GM19468 (cell line): ENCODE measurements at regions not wholly inside any gene's neighbourhood (a gene's known extent, or its start where the extent isn't known, plus 50 kb on each side); places are given as distances from the start of the nearest gene placed in this dataset.

Experiments
- ATAC-seq: cut with Tn5 transposase; IDR thresholded peaks from one replicate; pipeline ENCODE4 v1.9.1; 2021; ENCODE audit warnings: mild to moderate bottlenecking, moderate library complexity, moderate number of reproducible peaks; ENCODE audit not compliant: unreplicated experiment; ENCODE audit errors: extremely low read depth

DNA sequence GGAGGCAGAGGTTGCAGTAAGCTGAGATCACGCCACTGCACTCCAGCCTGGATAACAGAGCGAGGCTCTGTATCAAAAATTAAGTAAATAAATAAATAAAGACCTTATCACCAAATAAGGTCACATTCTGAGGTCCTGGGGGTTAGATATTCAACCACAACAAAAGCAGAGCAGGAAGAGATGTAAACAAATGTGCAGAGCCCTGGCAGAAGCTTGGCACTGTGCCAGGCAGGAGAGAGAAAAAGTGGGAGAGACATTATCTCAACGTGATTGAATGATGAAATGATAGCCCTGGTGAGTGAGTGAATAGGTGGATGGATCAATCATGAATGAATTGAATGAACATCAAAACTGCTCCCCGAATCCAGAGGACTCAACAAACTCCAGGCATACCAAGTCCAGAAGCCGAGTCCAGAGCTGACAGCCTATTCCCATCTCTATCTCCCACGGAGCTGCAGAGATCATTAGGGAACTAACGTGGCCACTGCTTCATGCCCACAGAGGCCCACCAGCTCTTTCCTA is 150.7 kb downstream of the TOMM20 start:
- ATAC-seq: no peak

DNA sequence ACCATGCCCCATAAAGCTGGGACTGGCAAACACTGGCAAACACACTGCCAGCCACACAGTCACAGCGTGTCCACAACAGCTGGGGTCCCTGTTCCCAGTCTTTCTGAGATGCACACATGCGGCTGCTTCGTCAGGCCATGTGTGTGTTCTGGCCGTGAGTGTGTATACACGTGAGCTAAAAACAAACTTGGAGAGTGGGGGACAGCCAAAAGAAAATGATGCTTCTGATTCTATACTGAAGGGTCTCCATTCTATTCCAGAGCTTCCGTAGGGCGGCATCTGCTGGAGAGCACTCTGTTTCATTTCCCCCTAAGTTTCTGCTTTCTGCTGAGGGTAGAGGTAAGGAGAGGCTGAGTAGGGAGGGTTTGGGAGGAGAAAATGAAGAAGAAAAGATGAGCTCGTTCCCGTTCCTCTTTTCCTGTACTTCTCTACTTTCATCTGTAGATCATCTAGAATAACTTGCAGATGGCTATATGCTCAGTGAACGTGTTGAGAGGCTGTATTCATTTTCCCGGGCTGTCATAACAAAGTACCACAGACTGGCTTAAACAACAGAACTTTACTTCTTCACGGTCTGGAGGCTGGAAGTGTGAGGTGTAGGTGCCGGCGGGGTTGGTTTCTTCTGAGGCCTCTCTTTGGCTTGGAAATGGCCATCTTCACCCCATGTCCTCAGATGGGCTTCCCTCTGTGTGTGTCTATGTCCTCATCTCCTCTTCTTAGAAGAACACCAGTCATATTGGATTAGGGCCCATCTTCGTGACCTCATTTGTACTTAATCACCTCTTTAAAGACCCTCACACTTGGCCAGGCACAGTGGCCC is 151.6 kb downstream of the TOMM20 start:
- no peak for ATAC-seq

DNA sequence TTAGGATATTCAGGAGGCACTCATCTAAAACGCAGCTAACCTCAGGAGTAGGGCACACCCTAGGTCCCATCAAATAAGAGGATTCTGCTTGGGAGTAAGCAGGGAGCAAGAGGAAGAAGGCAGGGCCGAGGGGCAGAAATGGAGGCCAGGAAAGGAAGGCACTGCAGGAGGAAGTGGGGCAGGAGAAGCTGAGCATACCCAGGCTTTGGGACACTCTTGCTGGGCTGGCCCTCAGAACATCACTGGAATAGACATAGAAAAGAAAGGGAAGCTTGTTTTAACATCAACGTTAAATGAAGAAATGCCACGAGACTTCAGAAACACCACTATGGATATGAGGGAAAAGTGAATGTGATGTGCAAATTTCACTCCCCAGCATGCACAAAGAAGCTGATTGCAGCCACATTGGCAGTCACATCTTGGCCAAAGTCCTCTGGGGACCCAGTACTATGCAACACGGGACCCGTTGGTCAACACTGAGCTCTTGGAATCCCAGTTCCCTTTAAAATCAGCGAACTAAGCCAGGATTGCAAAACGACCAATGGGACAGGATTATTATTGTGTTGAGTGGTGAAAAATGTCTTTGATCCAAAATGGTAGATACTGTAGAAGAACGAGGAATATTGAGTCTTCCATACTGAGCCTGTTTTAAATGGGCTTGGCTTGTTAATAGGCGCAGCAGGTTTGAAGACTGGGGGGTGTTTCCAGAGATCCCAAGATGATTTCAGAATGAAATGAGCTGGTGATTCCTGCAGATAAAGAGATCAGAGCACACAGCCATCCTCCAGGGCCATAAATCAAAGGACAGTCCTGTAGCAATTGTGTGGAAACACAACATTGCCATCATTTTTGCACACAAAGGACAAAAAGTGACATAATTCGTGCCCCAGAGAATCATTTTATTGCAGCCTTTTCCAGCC is 152.4 kb downstream of the TOMM20 start:
- no peak for ATAC-seq

DNA sequence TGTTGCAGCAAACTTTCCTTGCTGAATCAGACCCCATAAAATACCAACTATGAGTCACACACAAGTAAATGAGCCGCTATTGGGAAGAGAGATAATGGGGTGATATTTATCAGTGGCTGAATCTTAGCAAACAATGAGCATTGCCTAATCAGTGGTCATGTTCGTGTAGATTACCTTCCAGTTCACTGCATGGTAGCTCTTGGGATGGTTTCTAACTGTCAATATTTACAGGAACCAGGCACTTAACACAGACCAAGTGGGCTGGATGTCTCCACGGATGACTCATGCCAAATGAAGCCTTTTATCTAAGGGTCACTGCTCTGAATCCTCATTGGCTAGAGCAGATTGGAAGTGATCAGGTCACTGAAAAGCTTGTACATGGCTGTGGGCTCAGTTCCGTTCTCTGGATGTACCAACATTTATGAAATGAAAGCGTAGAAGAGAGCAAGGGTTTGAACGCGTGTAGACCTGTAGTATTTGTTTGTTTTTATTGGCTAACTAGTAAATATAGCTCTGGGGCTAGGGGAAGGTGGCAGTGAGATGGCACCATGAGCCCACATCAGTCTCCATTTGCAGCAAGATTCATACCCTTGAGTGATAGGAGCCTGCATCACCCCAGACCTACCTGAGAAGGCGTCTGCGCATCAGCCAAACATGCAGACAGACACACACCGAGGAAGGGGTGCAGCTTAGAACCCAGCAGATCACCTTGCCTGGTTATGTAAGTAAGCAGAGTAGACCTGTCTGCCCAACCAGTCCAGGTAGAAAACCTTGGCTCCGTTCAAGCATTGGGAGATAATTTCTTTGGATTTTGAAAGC is 153.3 kb downstream of the TOMM20 start:
- ATAC-seq: no peak

DNA sequence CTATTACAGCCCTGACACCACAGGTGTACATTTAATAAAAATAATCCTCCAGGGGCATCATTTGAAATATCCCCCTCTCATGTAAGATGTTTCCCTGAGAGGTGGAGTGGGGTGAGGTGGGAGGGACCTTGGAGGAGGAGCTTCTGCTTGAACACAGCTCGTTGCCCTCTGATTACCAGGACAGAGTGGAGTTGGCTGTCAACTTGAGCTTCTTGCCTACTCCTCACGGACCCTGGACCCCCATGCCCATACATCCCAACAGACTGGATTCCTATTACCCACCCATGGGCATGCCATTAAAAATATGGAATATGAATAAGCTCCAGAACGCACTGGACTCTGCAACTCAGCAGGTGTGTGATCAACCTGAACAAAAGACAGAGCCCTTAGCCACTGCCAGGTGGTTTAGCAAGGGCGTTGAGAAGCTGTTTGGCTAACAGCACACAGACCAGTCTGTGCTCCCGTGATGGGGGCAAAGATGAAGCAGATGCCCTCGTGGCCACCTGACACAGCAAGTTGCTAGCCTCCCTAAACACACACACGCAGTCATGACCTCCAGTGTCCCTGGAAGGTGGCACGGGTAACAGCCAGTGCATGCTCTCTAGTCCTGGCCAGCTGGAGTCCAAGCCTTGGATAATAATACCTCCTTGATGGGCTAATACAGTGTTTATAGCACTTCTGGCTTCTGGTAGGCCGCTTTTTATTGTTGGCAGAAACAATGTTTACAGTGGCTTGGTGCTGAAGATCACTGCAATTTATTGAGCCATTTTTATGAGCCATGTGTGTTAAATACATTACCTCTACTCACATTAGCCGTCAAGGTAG is 155.0 kb downstream of the TOMM20 start:
- ATAC-seq: no peak

DNA sequence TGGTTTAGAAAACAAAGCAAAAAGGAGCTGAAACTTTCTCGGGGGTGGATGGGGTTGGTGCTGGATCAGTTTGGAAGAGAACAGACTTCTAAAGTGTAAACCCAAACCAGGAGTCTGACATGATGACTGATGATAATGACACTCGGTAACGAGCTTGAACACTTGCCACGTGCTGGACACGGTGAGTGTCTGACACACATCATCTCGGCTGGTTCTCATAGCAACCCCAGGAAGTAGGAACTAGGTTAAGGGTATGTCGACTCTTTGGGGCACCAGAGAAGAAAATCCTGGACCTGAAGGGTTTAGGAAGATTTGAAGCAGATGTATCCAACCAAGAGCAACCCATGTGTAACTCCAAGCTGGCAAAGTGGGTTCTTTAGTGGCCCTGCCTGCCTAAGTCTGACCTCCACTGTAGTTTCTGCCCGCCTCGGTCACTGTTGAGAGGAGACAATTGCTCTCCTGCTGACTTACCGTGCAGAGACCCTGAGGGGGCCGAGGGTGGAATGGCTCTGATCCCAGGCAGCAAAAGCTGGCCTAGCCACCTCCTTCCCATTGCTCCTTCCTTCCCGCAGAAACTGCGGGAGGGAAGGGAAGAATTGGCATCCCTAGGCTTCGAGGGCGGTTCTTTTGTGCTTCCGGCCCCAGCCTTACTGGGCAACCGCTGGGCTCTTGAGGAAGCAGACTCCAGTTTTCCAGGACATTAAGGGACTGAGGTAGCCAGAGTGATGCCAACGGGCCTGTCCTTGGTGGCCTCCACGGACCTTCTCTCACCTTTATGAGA is 156.0 kb downstream of the TOMM20 start:
- ATAC-seq: no peak

DNA sequence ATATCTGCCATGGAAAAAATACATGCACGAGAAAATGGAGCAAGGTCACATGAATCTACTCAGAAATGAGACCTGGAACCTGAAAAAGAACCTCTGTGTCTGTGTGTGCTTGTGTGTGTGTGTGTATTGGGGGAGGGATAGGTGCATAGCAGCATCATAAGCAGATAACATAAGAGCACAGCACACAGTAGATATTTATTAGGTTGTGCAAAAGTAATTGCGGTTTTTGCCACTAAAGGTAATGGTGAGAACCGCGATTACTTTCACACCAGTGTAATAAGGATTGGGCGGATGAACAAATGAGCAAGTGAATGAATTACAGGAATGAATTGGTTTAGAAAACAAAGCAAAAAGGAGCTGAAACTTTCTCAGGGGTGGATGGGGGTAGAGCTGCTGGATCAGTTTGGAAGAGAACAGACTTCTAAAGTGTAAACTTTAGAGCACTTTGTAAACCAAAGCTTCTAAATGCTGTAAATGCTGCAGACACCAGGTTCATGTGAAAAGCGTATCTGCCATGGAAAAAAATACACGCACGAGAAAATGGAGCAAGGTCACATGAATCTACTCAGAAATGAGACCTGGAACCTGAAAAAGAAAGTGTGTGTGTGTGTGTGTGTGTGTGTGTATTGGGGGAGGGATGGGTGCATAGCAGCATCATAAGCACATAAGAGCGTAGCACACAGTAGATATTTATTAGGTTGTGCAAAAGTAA is 156.9 kb downstream of the TOMM20 start:
- no peak for ATAC-seq

DNA sequence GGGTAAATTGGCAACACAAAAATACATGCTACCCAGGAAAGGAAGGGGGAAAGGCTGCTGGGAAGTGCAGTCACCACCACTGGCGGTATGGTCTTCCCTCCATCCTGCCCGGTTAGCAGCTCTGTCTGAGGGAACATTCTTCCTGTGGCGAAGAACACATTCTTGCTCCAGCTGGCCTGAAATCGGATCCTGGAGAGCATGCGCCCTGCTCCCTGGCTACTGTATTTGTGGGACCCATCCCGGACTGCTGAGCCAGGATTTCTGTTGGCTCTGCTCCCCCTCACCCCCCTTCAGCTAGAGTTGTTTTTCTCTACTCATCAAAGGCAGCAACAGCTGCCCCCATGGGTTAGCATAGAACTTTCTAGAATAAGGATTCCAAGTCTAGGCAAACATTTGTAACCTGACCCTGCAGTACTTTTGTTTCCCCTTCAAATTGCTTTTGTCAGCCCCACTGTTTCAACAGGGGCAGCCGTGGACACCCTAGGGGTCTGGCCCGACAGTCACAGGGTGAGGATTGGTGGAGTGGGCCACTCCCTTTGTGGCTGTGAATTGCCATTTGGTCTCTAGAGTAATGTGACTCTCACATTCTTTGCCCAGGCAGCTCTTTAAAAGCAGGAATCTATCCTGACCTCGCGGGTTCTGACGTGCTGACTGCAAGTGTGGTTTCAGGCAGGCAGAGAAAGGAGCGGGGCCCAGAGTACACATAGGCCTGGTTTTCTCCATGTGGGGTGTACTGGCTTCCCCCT is 157.7 kb downstream of the TOMM20 start:
- no peak for ATAC-seq

DNA sequence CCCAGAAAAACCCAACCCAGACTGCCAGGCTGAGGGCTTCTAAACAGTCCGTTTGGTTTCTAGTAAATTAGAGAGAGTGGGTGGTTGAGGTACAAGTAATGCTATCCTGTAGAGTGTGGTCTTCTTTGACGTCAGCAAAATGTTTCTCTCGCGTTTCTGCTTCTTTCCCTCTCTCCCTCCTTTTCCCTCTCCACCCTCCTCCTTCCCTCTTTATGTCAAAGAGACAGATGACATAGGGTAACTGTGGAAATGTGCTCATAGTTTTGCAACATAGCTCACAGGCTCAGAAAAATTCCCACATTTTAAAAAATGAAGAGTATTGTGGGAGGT is 158.3 kb downstream of the TOMM20 start:
- ATAC-seq: no peak

DNA sequence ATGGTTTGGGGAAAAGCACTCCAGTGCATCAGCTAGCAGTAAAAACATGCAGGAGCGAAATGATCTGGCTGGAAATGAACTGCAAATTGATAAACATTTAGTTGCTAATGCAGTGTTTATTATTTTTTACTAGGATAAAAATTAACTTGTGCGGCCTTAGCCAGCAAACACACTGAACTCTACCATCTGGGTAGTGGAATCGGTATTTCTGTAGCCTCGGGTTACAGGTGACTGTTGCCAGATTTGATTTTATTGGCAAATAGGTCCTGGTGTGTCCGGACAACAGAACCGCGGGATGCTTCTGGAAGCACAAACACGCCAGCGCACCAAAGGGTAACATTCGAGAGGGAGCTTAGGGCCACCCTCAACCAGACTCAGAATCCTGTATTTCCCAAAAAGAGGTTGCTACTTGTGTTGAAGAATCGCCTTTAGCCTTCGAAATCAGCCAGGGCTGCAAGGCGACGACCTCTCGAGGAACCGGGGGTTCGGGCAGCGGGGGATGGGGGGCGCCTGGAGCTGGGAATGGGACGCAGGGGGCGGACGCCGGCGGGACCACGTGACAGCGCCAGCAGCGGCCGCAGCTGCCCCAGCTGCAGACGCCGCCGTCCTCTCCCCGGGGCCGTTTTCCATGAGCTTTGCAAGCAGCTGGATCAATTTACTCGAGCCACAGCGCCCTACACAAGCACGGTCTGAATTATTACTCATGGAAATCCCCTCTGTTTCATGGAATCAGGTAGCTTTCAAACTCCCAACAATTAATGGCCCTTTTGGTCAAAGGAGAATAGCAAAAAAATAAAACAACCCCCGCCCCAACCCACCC is 158.8 kb downstream of the TOMM20 start:
- no peak for ATAC-seq

DNA sequence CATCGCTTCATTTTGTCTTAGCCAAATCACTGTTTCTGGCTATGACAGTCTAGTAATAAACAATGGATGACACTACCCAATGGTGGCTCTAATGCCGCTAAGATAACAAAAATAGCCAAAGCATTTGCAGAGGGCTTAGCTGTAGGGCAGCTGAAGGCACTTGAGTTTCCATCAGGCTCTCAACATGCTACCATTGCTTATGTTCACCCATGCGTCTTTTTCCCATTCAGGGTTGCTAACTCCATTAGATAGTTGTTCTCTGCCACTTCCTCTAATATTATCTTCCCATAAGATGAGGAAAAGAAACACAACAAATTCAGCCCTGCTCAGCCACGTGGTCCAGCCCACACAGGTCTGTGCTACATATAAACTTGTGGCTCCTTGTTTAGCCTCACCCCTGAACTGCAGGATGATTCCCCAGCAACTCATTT is 159.6 kb downstream of the TOMM20 start:
- no peak for ATAC-seq

DNA sequence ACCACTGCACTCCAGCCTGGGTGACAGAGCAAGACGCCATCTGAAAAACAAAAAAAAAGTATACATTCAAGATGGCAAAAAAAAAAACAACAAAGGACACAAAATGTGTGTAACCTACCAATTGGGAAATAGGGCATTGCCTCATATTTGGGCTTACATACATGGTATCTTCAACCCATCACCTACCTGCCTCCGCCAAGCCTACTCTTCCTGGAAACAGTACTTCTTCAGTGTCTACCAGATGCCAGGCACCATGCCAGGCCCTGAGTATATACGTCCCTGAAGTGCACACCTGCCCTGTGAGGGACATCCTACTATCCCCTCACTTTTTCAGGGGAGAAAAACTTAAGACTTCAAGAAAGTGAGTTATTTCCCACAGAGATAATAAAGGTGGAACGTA is 160.2 kb downstream of the TOMM20 start:
- no peak for ATAC-seq

DNA sequence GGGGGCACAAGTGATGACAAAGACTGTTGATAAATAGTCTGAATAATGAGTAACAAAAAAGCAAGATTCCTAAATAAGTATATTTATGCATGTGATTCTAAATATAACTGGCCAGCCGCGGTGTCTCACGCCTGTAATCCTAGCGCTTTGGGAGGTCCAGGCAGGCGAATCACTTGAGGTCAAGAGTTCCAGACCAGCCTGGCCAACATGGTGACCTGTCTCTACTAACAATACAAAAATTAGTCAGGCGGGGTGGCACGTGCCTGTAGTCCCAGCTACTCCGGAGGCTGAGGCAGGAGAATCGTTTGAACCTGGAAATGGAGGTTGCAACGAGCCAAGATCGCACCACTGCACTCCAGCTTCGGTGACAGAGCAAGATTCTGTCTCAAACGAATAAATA is 161.5 kb downstream of the TOMM20 start:
- no peak for ATAC-seq

DNA sequence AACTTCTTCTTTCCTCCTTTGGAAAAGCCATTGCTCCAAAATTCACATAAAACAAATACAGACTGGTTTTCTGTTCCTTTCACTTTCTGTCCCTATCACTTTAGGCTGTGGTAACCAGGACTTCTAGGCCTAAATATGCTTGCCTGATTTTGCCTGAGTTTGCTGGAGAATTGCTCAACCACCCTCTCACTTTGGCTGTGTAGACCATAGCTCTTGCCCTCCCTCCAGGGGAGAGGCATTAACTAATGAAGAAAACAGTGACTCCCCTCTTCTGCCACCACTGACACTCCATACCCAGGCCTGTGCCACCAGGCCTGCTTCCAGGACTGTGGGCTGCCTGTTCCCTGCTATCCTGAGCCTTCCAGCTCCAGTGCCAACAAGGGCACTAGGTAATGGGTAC is 163.5 kb downstream of the TOMM20 start:
- ATAC-seq: no peak

DNA sequence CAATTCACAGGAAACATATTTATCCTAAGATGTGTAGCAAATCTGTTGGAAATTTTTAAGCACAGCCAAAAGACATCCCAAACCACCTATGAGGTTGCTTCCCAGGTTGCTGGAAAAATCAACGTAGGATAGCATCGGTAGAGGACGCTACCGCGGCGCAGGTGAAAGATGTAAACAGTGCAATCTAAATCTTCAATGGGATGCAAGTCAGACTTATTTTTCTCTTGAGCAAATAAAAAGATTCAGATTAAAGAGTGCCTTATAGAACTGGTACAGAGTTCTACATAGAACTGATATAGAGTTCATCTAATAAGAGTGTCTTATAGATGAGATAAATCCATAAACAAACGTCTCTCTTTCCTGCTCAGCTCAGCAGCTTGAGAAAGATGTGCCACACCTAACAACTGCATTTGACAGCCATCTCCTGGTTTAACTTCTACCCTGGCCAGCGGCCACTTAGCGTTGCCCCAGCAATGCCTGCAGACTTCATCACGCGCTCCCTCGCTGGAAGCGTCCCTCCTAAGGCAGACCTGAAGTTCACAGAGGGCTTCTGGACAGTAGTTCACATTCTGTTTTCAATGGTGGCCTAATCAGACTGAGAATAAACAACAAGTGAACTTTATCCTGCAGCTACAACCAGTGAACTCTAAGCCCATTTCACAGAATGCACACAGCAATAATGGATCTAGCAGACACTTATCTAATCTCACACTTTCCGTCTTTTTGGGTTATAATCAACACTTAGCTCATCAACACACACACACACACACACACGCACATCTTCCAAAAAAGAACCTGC is 164.5 kb downstream of the TOMM20 start:
- ATAC-seq: no peak
